ENCODE measurements at regions not wholly inside any gene's neighbourhood (a gene's known extent, or its start where the extent isn't known, plus 50 kb on each side); places are given as distances from the start of the nearest gene placed in this dataset.

DNA sequence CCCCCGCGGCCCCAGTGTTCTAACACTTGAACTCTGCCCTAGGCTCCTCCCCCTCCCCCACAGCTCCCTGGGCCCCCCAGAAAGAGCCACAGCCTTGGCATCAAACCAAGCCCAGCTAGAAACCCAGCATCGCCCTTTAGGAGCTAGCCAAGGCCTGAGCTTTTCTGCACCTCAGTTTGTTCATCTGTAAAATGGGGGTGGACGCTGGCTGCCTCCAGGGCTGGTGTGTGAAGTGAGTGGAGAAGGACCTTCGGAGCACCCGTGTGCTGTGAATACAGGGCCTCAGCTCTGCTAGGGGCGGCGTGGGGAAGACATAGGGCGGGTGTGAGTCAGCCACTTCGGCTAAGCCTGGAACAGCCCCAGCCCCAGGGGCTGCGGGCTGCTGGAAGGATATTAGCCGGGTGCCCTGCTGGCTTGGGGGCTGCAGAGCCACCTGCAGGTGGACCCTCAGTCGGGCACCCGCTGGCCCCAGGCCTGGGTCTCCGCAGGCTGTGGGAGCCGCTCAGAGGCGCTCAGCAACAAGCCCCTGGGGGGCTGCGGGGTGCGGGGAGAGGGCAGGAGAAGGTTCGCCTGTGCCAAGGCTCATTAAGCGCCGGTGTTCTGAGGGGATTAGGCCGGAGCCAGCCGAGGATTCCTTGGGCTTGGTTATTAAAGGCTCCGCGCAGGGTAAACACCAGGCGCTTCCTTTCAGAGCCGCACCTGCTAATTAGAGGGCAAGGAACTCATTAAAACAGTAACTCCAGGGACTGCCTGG, 217.0 kb upstream of the CIBAR2 start:
- DNase-seq, result no peak

DNA sequence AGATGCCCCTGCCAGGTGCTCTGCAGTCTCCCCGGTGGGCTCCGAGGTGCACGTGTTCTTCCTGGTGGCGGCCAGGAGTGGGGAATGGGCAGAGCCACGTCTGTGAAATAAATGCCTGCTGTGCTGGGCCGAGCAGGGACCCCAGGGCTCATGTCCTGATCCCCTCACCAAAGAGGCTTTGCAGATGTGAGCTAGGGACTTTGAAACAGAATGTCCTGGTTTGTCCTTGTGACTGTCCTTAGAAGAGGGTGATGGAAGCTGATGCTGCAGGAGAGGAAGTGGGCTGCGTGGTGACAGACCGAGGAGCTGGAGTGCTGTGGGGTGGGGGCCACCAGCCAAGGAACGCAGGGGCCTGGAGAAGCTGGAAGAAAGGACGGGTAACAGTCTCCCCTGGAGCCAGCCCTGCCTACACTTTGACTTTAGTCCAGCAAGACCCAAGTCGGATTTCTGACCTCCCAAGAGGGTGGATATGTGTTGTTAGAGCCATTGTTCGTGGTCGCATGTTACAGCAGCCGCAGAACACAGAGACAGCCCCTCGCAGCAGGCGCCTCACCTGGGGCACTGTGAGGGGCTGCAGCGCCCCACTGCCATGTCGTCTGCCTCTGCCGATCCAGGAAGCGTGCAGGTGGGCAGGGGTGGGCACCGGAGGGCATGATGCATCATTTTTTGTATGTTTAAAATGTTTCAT, 217.9 kb upstream of the CIBAR2 start:
- no peak for DNase-seq

DNA sequence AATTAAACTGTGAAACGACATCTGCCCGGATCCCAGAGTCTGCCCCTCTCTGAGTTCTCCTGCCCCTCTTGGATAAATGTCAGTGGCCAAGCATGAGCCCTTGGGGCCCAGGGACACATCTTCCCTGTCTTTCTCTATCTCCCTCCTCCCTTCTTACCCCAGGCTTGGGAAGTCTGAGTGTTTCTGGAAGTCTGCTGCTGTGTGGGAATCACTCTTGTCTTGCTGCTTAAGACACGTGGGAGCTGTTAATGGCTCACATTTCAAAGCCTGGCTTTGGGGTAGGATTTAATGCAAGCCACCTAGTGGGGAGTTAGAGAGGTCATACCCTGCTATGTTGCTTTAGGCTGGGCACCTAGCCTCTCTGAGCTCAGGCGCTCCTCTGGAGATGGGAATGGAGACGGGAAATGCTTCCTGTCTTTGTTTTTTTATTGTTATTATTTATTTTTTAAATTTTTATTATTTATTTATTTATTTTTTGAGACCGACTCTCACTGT, 218.5 kb upstream of the CIBAR2 start:
- peak; percentile 40 to 46 for DNase-seq

DNA sequence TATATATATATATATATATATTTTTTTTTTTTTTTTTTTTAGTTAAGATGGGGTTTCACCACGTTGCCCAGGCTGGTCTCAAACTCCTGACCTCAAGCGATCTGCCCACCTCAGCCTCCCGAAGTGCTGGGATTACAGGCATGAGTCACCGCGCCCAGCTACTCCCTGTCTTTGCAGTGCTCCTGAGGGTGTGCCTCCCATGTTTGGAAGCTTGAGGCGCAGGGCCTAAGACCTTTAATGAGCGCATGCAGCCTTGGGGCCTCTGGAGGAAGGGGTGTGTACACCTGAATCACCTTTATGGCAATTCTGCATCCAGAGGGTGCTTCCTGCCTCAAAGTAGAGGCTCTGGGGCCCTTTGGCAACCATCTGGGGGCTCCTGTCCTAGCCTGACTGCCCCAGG, 219.4 kb upstream of the CIBAR2 start:
- no peak for DNase-seq

DNA sequence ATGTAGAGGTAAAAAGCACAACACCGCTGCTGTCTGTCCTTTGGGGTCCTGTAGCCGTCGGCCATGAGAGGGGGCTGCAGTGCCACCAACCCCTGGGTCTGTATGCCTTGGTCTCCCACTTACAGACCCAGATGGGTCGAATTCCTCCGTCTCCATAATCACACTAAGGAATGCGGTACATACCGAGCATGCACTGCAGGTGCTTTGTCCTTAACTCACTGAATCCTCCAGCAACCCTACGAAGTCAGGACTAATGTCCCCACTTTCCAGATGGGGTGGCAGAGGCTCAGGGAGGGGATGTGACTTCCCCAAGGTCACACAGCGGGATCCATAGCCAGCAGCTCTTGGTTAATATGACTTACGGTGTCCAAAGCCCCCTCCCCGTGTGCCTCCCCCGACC, 219.9 kb upstream of the CIBAR2 start:
- DNase-seq, result no peak

DNA sequence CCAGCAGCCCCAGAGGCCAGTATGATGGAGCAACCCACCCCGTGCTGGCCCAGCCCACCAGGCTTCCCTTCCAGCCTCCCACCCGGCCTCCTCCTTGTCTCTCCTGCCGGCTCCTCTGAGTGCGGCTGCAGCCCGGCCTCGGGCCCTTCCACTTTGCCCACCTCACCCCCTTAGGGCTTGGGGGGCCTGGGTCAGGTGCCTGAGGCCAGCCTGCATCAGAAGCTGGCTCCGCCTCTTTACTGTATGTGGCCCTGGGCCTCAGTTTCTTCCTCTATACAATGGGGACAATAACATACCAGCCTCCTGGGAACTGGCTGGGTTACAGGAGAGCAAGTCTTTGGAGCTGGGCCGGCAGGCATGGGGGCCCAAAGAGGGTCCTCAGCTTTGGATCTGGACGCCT, 221.1 kb upstream of the CIBAR2 start:
- no peak for DNase-seq

DNA sequence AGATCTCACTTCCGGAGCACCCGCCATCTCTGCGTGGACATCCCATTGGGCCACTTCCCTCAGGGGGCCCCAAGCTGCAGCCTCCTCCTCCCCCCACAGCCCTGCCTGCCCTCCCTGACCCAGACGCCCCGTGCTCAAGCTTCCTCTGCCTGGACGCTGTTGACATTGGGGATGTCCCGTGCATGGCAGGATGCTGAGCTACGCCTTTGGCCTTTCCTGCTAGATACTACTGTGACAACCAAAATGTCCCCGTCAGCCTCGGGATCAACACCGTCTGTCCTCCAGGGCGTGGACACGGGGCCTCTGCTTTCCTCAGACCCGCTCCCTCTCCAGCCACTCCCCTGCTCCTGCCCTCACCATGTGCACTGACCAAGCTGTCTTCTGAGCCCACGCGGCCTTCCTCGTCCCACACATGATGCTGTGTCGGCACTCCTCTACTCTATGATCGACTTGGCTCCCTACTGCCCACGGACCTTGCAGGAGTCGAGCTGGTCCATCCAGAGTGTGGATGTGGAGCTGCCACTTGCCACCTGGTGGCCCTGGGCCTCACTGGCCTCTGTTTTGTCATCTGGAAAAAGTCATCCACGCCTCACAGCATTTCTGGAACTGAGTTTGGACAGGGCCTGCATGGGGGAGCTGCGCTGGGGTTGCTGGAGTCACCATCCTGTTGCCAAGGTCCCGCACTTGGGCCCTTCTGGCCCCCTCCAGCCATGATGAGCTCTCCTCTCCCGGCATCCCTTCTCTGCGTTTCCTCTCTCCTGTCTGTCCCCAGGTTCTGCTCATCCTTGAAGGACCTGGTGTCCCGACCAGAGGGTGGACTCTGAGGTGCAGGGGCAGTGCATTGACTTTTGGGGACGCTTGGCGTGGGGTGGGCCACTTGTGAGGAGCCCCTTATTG, 221.7 kb upstream of the CIBAR2 start:
- DNase-seq, result no peak

DNA sequence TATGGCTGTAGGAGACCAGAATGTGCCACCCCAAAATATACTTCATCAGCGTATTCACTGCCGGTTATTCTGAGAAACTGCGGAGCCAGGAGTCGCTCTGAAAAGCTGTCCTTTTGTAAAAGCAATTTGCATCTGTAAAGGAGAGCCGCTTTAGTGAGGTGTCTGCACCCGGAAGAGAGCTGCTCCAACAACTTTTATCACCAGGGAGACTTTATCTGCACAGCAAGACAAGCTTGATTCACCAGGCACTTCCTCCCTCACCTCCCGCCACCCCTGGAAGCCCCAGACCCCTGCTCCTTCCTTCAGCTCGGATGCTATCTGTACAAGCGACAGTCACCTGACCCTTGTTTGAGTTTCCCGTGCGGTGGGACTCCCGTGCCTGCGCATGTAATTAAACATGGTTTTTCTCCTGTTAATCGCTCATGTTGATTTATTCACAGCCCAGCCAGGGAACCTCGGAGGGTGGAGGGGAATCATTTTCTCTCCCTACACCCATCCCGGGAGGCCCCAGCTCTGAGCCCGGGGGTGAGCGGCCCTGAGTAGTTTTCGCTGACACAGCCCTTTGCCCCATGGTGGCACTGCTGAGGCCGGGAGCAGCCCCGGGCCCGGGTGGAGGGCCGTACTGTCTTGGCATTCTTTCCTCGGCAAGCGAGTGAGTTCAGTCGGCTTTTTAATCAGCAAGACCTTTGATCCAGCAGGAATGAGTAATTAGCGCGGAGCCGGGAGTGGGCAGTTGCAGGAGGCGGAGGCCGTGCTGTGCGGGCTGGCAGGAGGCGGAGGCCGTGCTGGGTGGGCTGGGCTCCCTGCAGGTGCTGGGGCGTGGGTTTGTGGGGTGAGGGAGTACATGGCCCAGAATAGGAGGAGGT, 222.7 kb upstream of the CIBAR2 start:
- DNase-seq, result no peak

DNA sequence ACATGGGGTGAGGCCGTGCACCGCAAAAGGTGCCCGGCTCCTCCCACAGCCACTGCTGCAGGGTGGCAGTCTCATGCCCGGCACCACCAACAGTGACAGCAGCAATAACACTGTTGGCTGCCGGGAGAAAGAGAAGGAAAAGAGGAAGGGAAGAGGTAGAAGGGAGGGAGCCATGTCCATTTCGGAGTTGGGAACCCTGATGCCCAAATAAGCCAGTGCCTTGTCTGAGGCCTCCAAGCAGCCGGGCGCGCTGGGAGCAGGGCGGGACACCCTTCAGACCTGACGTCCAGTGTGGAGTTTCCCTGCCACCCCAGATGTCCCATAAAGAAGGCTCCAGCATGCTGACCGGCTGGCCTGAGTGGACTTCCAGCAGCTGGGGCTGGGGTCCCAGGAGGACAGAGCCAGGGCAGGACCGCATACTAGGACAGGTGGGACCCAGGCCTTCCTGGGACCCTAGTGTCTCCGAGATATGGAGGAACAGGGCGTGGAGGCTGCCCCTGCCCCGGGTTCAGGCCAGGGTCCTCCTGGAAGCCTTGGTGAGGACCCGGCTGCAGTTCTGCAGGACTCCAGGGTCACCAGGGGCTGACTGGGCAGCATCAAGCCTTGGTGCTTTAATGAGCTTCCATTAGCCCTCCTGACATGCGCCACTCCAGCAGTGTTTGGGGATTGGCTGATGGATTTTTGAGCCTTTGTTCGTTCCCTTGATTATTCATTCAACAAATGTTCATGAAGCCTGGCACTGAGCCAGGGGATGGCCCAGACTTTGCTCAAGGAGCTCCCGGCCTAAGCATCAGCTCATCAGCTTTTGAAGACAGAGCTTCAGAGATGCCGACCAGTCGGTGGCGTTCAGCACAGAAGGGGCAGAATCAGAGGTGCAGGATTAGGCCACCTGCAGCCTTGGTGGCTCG, 223.6 kb upstream of the CIBAR2 start:
- no peak for DNase-seq

DNA sequence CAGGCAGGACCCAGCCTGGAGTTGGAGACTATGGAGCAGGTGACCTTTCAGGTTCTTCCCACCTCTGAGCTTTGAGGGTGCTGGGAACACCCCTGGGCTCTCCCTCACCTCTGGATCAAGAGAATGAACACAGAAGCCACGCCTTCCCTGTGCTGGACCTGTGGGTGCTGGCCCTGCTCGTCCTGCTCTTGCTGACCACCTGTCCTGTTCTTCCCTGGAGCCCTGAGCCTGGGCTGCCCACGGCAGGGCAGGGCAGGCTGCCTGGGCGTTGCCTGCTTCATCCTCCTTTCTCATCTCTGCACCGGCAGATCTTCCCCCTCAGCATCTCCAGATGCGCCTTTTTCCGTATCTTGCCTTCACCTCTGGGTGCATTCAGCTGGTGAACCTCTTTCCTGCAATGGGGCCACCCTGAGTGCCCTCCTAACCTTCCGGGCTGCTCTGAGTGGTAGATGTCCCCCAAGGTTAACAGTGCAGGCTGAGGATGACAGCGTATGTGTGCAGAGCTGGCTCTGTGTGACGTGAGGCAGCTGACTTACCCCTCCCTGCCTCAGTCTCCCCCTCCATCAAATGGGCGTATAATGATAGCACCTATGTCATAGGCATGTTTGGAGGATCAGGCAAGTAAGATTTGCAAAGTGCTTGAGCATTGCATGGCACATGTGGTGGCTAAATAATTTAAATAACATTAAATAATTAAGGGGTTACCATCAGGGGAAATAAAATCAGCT, 225.8 kb upstream of the CIBAR2 start:
- no peak for DNase-seq

DNA sequence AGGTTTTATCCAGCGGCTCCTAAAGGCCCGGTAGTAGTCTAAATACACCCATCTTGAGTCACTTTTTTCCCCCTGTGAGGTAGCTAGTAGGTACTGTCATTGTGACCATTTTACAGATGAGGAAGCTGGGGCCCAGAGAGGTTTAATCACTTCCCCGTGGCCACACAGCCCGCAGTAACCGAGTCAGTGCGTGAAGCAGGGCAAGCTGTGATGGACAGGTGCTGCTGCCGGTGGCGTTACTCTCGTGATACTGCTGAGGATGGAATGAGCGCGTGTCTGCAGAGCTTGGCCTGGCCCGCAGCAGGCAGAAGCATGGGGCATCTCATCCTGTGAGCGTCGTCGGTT, 226.3 kb upstream of the CIBAR2 start:
- no peak for DNase-seq

DNA sequence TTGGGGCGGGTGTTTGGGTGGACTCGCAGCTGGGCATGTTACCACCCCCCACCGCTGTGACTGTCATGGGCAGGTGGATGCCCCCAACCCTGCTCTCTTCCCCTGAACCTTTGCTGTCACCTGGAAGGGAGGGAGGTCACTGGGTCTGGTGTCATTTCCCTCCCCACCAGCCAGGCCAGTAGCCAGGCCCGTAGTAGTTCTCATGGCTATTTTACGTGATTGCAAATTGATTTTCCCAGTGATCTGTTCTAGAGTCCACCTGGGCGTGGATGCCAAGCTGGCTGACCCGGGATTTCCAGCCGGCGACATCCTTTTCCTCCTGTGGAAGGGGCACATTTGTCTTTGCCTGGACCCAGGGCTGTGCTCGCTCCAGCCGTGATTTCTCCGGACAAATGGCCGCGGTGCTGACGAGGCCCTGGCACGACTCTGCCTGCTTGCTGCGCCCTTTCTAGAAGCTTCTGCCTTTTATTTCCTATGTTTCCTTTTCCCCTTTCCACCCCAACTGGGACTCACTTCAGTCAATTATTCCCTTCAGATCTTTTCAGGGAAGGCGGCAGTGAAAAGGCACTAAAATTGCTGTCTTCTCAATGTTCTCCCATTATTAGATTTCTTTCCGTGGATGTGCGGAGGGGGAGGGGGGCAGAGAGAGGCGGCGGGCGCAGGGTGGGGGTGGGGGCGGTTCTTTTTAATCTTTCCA, 226.9 kb upstream of the CIBAR2 start:
- DNase-seq, result no peak

DNA sequence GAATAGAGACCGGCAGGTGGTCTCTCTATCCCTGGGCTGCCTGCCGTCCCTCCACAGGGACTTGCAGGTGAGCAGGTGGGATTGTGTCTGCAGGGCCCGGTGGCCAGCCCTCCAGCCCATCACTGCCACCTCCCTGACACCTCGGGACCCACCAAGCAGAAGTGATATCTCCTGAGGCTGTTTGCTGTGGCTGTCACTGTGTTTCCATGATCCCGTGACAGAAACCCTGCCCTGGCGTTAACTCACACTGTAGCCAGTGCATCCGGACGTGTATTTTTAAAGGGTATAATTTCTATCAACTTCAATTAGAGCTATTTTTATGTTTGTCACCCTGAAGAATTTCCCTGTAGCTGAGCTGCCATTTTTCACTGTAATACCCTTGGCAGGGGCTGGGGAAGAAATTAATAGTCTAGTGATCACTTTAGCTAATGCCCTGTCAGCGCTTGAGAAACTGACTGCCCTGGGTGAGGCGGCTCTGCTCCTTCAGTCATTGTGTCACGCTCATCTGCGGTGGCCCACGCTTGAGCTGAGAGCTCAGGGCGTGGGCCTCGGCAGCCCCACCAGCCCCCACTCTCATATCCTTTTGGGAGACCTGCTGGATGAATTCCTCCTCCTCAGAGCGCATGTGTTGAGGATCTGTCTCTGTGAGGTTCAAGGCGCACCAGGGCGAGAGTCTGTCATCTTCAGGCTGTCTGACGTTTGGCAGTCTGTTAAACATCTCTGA, 229.9 kb upstream of the CIBAR2 start:
- no peak for DNase-seq

DNA sequence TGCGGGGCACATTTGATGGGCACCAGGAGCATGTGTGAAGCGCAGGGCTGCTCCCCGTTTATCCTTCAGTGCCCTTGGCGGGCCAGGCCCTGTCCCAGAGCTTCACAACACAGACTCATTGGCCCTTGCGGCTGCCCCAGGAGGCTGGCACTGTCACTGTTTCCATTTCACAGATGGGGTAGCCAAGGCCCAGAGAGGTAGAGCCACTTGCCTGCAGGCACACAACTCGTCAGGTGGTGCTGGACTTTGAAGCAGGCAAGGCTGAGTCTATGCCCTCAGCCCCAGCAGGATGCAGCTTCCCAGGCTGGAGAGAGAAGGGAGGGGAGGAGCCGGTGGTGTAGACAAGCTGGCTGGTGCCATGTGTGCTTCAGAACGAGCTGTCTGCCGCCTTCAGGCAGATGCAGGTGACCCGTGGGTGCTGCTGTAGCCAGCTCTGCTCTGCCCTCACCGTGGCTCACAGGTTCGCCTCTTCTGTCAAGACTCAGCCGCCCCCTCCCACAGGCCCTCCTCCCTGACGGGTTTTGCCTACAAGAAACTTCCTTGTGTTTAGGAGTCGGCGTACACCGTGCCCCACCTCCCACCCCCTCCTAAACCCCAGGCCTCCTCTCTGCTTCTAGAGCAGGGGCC, 232.3 kb upstream of the CIBAR2 start:
- no peak for DNase-seq

DNA sequence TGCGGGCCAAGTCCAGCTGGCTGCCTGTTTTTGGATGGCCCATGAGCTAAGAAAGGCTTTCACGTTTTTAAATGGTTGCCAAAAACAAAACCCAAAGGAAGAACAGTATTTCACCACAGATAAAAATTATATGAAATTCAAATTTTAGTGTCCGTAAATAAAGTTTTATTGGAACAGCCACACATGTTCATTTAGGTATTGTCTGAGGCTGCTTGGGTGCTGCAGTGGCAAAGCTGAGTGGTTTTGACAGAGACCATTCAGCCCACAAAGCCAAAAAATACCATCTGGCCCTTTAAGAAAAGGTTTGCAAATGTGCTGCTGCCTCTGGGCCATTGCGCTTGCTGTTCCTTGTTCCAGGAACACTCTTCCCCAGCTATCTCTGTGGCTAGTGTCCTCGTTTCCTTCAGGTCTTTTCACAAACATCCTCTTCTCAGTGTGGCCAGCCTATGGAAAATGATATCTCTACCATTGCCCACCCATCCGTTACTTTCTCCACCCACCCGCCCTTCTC, 232.9 kb upstream of the CIBAR2 start:
- DNase-seq, result no peak

DNA sequence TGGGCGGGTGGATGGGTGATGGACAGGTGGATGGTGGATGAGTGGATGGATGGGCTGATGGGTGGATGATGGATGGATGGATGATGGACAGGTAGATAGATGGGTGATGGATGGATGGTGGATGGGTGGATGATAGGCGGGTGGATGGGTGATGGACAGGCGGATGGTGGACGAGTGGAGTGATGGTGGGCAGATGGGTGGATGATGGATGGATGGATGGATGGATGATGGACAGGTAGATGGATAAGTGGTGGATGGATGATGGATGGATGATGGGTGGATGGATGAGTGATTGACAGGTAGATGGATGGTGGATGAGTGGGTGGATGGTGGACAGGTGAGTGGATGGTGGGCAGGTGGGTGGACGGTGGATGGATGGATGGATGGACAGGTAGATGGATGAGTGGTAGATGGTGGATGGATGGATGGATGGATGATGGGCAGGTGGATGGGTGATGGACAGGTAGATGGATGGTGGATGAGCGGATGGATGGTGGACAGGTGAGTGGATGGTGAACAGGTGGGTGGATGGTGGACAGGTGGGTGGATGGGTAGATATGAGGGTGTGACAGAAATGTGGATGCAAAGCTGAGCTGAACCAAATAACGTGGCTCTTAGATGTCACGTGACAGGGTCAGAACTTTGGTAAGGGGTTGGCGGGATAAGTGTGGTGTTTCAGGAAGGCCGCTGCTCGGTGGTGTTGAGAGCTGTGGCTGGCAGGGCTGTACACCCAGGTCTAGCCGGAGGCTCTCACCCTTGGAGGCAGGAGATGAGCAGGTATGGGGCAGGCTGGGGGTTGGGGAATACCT, 234.3 kb upstream of the CIBAR2 start:
- DNase-seq, result no peak

DNA sequence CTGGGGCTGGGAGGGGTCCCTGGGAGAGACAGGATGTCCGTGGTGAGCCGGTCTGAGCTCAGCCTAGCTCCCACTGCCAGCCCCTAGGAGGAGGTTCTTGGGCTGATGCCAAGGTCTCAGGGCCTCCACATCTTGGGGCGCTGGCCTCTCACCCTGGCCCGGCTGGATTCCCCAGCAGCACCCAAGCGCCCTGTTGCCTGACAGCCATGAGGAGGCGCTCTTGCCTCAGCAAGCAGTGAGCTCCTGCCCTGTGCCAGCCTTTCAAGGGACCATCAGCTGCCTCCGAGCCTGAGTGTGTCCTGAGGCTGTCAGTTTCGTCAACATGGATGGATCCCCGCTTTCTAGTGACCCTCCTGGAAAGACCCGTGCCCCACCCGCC, 234.9 kb upstream of the CIBAR2 start:
- DNase-seq, result peak in 1 of 2 experiments; percentile 3

Data from AML-193 (cell line).